OCI-LY7 (cell line): ENCODE measurements at regions not wholly inside any gene's neighbourhood (a gene's known extent, or its start where the extent isn't known, plus 50 kb on each side); places are given as distances from the start of the nearest gene placed in this dataset.

ENCODE experiments used
- BruUV-seq: library from RNA; stranded (reverse); fragments of 400-500 nt; replicated peaks from 2 replicates; lab custom pipeline; 2021; lab: Mats Ljungman, UMichigan
- CTCF ChIA-PET: fragments of 300-600 bp; sonication (Branson Sonifier 250); formaldehyde crosslinking; loops from one replicate; lab custom pipeline; 2022; ENCODE audit warnings: antibody characterized with exemption; ENCODE audit not compliant: unreplicated experiment; lab: Charles Lee
- POLR2A ChIA-PET: fragments of 300-600 bp; sonication (Branson Sonifier 250); formaldehyde crosslinking; loops from one replicate; lab custom pipeline; 2022; ENCODE audit warnings: antibody characterized with exemption; lab: Charles Lee
- DNase-seq: peaks from one replicate; pipeline ENCODE4 v3.0.0-alpha.2; 2015; ENCODE audit warnings: low spot score
- H2AFZ ChIP-seq: fragments of 200-600 bp; sonication (generic), shearing (Covaris generic); 2 replicates; pipeline ENCODE4 v1.6.1; 2014; ENCODE audit warnings: mild to moderate bottlenecking, antibody characterized with exemption, low read length, moderate library complexity
- H3K27ac ChIP-seq: fragments of 200-600 bp; sonication (generic); 2 replicates; pipeline ENCODE4 v1.5.1; 2014; ENCODE audit warnings: mixed run types, low read depth, mild to moderate bottlenecking, moderate library complexity, low read length, inconsistent platforms; ENCODE audit not compliant: poor library complexity, severe bottlenecking
- H3K36me3 ChIP-seq: fragments of 200-600 bp; sonication (generic); 2 replicates; pipeline ENCODE4 v1.6.1; 2014; ENCODE audit warnings: mild to moderate bottlenecking, antibody characterized with exemption, low read length, moderate library complexity, mixed read lengths; ENCODE audit not compliant: insufficient read depth
- H3K4me1 ChIP-seq: fragments of 200-600 bp; sonication (generic); 2 replicates; pipeline ENCODE4 v1.5.1; 2014; ENCODE audit warnings: mild to moderate bottlenecking, low read length; ENCODE audit not compliant: insufficient read depth, poor library complexity, severe bottlenecking
- H3K4me2 ChIP-seq: fragments of 200-600 bp; sonication (generic); 2 replicates; pipeline ENCODE4 v1.6.1; 2014; ENCODE audit warnings: mild to moderate bottlenecking, low read length
- H3K4me3 ChIP-seq: fragments of 200-600 bp; sonication (generic); 2 replicates; pipeline ENCODE4 v1.5.1; 2014; ENCODE audit warnings: mild to moderate bottlenecking, low read depth, low read length; ENCODE audit not compliant: poor library complexity, severe bottlenecking
- H3K79me2 ChIP-seq: fragments of 200-600 bp; sonication (generic); 2 replicates; pipeline ENCODE4 v1.6.1; 2016; ENCODE audit warnings: low read depth, mild to moderate bottlenecking, low read length, moderate library complexity, mixed read lengths; ENCODE audit not compliant: insufficient read depth
- H3K9me2 ChIP-seq: fragments of 200-600 bp; sonication (generic); 2 replicates; pipeline ENCODE4 v1.6.1; 2016; ENCODE audit warnings: mild to moderate bottlenecking, low read length, mixed read lengths; ENCODE audit not compliant: insufficient read depth
- H3K9me3 ChIP-seq: fragments of 200-600 bp; sonication (generic); 2 replicates; pipeline ENCODE4 v1.6.1; 2014; ENCODE audit warnings: mild to moderate bottlenecking, mixed run types, low read length, mixed read lengths
- H4K20me1 ChIP-seq: fragments of 200-600 bp; sonication (generic); 2 replicates; pipeline ENCODE4 v1.6.1; 2014; ENCODE audit warnings: mild to moderate bottlenecking, antibody characterized with exemption, low read length, moderate library complexity, mixed read lengths; ENCODE audit not compliant: insufficient read depth
- EZH2phosphoT487 ChIP-seq: fragments of 200-600 bp; sonication (generic); IDR thresholded peaks from 2 replicates; pipeline ENCODE4 v1.6.1; 2018; ENCODE audit warnings: low read depth, borderline replicate concordance, mild to moderate bottlenecking, mixed run types, antibody characterized with exemption, low read length, moderate library complexity, mixed read lengths
- intact Hi-C: fragments of 100-400 bp; cut with micrococcal nuclease; formaldehyde crosslinking; loops from one replicate; pipeline ENCODE4 v1.10.0; 2022; ENCODE audit not compliant: unreplicated experiment
- TF ChIP-seq, protein P1 (sequence below): fragments of 200-600 bp; sonication (generic); conservative IDR thresholded peaks from 2 replicates; pipeline ENCODE4 v1.5.1; 2014; ENCODE audit warnings: mild to moderate bottlenecking, antibody characterized with exemption, low read length, moderate library complexity, mixed read lengths

DNA sequence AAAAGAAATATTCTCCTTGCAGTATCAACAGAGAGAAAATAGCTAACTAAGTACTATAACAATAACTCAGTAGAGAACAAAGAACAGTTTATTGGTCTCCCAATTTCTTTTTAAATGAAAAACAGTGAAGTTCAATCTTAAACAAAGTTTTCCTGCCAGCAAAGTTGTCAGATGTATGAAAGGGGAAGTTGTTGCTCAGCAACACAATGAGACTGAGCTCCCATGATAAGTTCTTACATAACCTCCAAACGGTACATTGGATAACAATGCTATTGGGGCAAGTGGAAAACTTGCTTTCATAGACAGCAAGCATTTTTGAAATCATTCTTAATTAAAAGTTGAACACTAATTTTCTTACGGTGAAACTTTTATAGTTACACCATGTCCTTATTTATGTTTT, 94.9 kb downstream of the ALG10B start:
- Histone ChIP-seq H3K79me2 (no peaks in the 10 kb centered on the region), H3K4me1 (no peaks in the 10 kb centered on the region), H3K36me3 (no peaks in the 10 kb centered on the region), H3K9me2 (no peaks in the 10 kb centered on the region), H3K9me3 (no peaks in the 10 kb centered on the region), H3K27ac (no peak overlapping the region), H2AFZ (no peak overlapping the region), H3K4me2 (no peak overlapping the region), H3K4me3 (no peak overlapping the region), H4K20me1 (no peaks in the 10 kb centered on the region)
- DNase-seq: no peak
- intact Hi-C loops: no loop called here
- ChIA-PET CTCF (no interaction called here), POLR2A (no interaction called here)
- no TSS peak for BruUV-seq
- TF ChIP-seq, protein P1, sequence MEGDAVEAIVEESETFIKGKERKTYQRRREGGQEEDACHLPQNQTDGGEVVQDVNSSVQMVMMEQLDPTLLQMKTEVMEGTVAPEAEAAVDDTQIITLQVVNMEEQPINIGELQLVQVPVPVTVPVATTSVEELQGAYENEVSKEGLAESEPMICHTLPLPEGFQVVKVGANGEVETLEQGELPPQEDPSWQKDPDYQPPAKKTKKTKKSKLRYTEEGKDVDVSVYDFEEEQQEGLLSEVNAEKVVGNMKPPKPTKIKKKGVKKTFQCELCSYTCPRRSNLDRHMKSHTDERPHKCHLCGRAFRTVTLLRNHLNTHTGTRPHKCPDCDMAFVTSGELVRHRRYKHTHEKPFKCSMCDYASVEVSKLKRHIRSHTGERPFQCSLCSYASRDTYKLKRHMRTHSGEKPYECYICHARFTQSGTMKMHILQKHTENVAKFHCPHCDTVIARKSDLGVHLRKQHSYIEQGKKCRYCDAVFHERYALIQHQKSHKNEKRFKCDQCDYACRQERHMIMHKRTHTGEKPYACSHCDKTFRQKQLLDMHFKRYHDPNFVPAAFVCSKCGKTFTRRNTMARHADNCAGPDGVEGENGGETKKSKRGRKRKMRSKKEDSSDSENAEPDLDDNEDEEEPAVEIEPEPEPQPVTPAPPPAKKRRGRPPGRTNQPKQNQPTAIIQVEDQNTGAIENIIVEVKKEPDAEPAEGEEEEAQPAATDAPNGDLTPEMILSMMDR: no peak
- TF ChIP-seq EZH2phosphoT487: no peak

DNA sequence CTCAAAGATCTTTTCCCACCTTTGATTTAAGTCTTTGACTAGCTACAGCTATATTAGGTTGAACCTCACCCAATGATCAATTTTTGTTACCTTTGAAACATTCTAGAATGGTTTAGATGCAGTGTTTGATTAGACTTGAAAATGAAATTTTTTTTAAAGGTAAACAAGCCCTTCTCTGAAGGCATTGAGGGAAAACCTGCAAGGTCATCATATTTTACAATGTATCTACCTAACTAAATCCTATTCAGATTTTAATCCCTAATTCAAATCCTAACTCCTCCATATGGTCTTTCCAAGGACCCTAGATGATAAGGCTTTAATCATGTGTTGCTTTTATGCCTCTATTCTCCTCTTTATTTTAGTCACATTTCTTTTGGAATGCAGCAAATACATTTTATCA, 95.4 kb downstream of the ALG10B start:
- TF ChIP-seq EZH2phosphoT487: no peak
- TF ChIP-seq, protein P1: no peak
- Histone ChIP-seq H3K4me3 (no peak overlapping the region), H2AFZ (no peak overlapping the region), H3K9me2 (no peaks in the 10 kb centered on the region), H4K20me1 (no peaks in the 10 kb centered on the region), H3K27ac (no peak overlapping the region), H3K9me3 (no peaks in the 10 kb centered on the region), H3K4me1 (no peaks in the 10 kb centered on the region), H3K79me2 (no peaks in the 10 kb centered on the region), H3K36me3 (no peaks in the 10 kb centered on the region), H3K4me2 (no peak overlapping the region)
- ChIA-PET CTCF (no interaction called here), POLR2A (interaction anchor here (0.7 kb wide), 1 partner anchor 36 kb away, joined by 3 read pairs; no protein-coding TSS in a partner anchor)
- BruUV-seq: no TSS peak
- DNase-seq: no peak
- intact Hi-C loops: no loop called here

DNA sequence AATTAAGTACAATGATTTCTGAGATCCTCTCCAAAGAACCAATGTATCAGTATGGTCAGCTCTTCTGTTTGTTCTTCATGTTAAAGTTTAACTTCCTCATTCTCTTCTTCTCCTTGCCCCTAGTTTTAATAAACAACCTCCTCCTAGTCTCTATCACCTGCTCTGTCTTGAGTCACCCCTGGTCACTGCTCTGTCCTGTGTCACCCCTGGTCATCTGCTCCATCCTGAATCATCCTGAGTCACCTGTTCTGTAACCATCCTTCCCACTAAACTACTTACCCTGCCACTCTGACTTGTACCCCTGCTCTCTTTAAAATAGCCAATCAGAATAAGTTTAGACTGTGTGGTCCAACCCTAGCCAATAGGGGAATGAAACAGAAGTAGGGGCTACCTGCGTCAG, 100.5 kb downstream of the ALG10B start:
- no TSS peak for BruUV-seq
- no peak for DNase-seq
- TF ChIP-seq, protein P1: no peak
- no peak for TF ChIP-seq EZH2phosphoT487
- Histone ChIP-seq H3K27ac (no peak overlapping the region), H3K9me2 (no peaks in the 10 kb centered on the region), H4K20me1 (no peaks in the 10 kb centered on the region), H3K9me3 (no peaks in the 10 kb centered on the region), H3K4me1 (no peaks in the 10 kb centered on the region), H3K4me2 (no peak overlapping the region), H3K36me3 (no peaks in the 10 kb centered on the region), H2AFZ (no peak overlapping the region), H3K4me3 (no peak overlapping the region), H3K79me2 (no peaks in the 10 kb centered on the region)
- intact Hi-C loops: no loop called here
- CTCF ChIA-PET: no interaction called here
- POLR2A ChIA-PET: no interaction called here
